Colonic mucosa (tissue), 4 donors: ENCODE measurements at regions not wholly inside any gene's neighbourhood (a gene's known extent, or its start where the extent isn't known, plus 50 kb on each side); places are given as distances from the start of the nearest gene placed in this dataset.

ENCODE experiments used
- DNase-seq: peaks from one replicate; pipeline ENCODE4 v3.0.0-alpha.2; 2020
- H3K27ac ChIP-seq: fragments of 200-600 bp; one replicate; pipeline ENCODE4 v1.8.0; 2021
- H3K27me3 ChIP-seq: fragments of 200-600 bp; one replicate; pipeline ENCODE4 v1.8.0; 2021
- H3K36me3 ChIP-seq: fragments of 200-600 bp; one replicate; pipeline ENCODE4 v1.8.0; 2021
- H3K4me1 ChIP-seq: fragments of 200-600 bp; one replicate; pipeline ENCODE4 v1.8.0; 2021; ENCODE audit warnings: mild to moderate bottlenecking
- H3K4me3 ChIP-seq: fragments of 200-600 bp; one replicate; pipeline ENCODE4 v1.8.0; 2021
- H3K9ac ChIP-seq, 2 donors: one replicate each; pipeline ENCODE4 v1.7.0; 2013; ENCODE audit warnings: control low read depth in 2 of 2, low read depth in 2 of 2, low read length in 2 of 2
- H3K9me3 ChIP-seq: fragments of 200-600 bp; one replicate; pipeline ENCODE4 v1.8.0; 2021
- CTCF ChIP-seq: fragments of 200-600 bp; IDR thresholded peaks from one replicate; pipeline ENCODE4 v1.8.0; 2022; ENCODE audit warnings: antibody characterized with exemption, mild to moderate bottlenecking
- intact Hi-C: fragments of 100-400 bp; cut with DNase I; formaldehyde crosslinking; loops from one replicate; pipeline ENCODE4 v1.14.1; 2022
- donor health status: healthy.
- donor health status: DM: no; HTN: no; CAD: no.
- donor health status: DM: no; HTN: no; CAD: no.

DNA sequence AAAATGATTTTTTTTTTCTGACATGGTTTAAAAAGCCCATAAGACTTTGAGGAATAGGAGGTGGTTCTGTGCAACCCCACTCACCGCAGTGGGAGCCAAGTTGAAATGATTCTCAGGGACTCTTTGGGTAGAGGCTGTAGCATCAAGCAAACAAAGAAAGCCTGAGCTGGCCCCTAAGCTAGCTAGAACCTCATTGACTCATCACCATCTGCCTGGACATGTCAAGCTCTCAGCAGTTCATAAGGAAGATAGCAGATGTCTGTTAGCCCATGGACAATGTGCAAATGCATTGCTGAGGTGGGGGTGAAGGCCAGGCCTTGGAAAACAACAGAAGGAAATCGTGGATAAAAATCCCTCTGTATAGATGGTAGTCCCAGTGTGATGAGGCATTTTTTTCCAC is 234.8 kb downstream of the NR2F2 start:
- Histone ChIP-seq H3K4me1 (no peaks in the 10 kb centered on the region), H3K9me3 (no peaks in the 10 kb centered on the region), H3K27ac (no peak overlapping the region), H3K36me3 (no peaks in the 10 kb centered on the region), H3K9ac (no peak overlapping the region), H3K27me3 (no peaks in the 10 kb centered on the region), H3K4me3 (no peak overlapping the region)
- TF ChIP-seq CTCF = no peak
- intact Hi-C loops = no loop called here
- DNase-seq = no peak

DNA sequence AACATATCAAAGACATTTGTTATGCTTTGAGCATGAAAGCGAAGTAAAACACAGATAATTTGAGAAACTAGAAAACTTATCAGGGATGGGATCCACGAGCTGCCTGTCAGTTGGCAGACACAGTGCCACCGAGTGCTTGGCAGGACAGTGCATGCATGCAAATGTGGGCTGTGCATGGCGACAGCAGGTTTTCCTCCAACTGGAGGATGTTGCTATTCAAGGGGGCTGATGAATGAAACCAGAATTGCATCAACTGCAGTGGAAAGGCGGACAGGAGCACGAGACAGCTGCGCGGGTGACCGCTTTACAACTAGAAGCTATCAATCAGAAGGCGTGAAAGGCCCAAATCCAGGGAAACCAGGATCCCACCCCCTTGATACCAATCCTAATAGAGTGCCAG is 244.3 kb downstream of the NR2F2 start:
- intact Hi-C loops = no loop called here

DNA sequence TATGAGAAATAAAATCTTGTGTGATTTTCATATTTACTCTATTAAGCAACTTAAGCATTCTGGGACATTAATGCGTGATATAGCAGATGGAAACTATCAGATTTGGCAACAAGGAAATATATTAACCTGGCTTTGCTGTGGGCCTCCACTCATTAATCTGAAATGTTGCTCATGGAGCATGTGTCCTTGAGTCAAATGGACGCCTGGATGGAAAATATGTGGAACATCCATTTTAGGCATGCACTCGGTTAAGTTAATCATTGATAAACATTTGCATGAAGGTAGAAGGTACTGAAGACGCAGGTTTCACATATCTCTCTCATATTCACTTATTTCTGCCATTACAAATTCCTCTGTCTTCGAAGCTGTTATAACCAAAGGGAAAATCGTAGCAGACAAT is 246.1 kb downstream of the NR2F2 start:
- Histone ChIP-seq H3K27ac (no peak overlapping the region), H3K27me3 (no peaks in the 10 kb centered on the region), H3K9ac (no peak overlapping the region), H3K9me3 (no peaks in the 10 kb centered on the region), H3K4me3 (no peak overlapping the region), H3K4me1 (no peaks in the 10 kb centered on the region), H3K36me3 (no peaks in the 10 kb centered on the region)
- TF ChIP-seq CTCF = no peak
- intact Hi-C loops = no loop called here
- DNase-seq = no peak

More for the DNA sequence above, 244.3 kb downstream of the NR2F2 start:
- no peak overlapping the region for H3K4me3 ChIP-seq
- no peaks in the 10 kb centered on the region for H3K4me1 ChIP-seq
- H3K27me3 ChIP-seq = no peaks in the 10 kb centered on the region
- DNase-seq = no peak
- no peaks in the 10 kb centered on the region for H3K36me3 ChIP-seq
- TF ChIP-seq CTCF = no peak
- no peaks in the 10 kb centered on the region for H3K9me3 ChIP-seq
- H3K27ac ChIP-seq = no peak overlapping the region
- H3K9ac ChIP-seq = no peak overlapping the region

GRCh38 chr15:96578393-96578792 is 247.9 kb downstream of the NR2F2 start:
- Histone ChIP-seq H3K36me3 (no peaks in the 10 kb centered on the region), H3K27ac (no peak overlapping the region), H3K4me3 (no peak overlapping the region), H3K27me3 (no peaks in the 10 kb centered on the region), H3K9ac (no peak overlapping the region), H3K4me1 (no peaks in the 10 kb centered on the region), H3K9me3 (no peaks in the 10 kb centered on the region)
- TF ChIP-seq CTCF = no peak
- no peak for DNase-seq
- intact Hi-C loops = no loop called here

DNA sequence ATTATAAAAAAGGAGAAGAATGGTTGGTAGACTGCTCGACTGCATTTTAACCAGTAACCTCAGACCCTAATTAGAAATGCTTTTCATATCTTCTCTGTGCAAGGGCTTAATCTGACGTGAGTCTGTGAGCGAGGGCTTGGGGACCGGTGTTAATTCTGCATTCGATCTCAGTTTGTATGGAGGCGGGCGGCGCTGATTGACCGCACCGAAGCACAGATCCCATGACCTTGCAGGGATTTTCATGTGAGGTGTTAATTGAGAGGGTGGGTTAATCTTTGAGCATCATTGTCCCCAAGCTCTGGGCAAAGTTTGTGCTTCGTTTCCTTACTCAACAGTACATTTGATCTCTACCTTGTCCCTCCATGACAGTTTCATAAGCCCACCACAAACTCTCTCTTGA is 250.9 kb downstream of the NR2F2 start:
- Histone ChIP-seq H3K4me1 (no peaks in the 10 kb centered on the region), H3K27me3 (no peaks in the 10 kb centered on the region), H3K27ac (no peak overlapping the region), H3K4me3 (no peak overlapping the region), H3K36me3 (no peaks in the 10 kb centered on the region), H3K9ac (no peak overlapping the region), H3K9me3 (no peaks in the 10 kb centered on the region)
- TF ChIP-seq CTCF = no peak
- DNase-seq = no peak
- intact Hi-C loops = no loop called here

DNA sequence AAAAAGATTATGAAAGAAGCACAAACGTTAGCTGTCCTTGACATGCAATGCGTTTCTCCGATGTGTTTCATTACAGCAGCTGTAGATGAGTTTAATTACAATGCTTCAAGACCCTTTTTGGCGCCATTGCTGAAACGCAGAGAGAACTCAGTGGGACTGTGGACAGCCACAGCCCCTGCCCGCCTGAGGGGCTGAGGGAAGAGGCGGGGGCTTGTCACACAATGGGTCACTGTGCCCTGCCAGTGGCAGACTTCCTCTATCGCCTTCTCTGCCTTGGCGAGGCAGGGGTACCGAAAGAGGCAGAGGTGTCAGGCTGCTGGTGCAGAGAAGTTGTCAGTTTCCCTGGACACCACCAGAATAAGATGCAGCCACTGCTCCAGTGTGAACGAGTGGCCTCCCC is 252.0 kb downstream of the NR2F2 start:
- Histone ChIP-seq H3K27ac (no peak overlapping the region), H3K4me3 (no peak overlapping the region), H3K4me1 (no peaks in the 10 kb centered on the region), H3K36me3 (no peaks in the 10 kb centered on the region), H3K9ac (no peak overlapping the region), H3K27me3 (no peaks in the 10 kb centered on the region), H3K9me3 (no peaks in the 10 kb centered on the region)
- TF ChIP-seq CTCF = no peak
- intact Hi-C loops = no loop called here
- DNase-seq = no peak
